T-helper 17 cell (primary cell): ENCODE measurements at regions not wholly inside any gene's neighbourhood (a gene's known extent, or its start where the extent isn't known, plus 50 kb on each side); places are given as distances from the start of the nearest gene placed in this dataset.

Experiments used
- ATAC-seq: fragments of 150-1000 bp; cut with Tn5 transposase; 2 replicates; pipeline ENCODE4 v1.10.0; 2021; ENCODE audit warnings: mild to moderate bottlenecking, moderate library complexity
- DNase-seq, 3 donors: peaks; one replicate each; pipeline versions ENCODE4 v3.0.0 to v3.0.0-alpha.2; 2020 to 2021
- H3K9me3 ChIP-seq: one replicate; pipeline ENCODE4 v1.7.0; 2013; ENCODE audit warnings: low read length, mild to moderate bottlenecking; ENCODE audit not compliant: control insufficient read depth, poor library complexity, severe bottlenecking
- H3K27ac Mint-ChIP-seq: one replicate; pipeline ENCODE4 v1.8.0; 2022; ENCODE audit warnings: mild to moderate bottlenecking, moderate library complexity, mixed read lengths
- H3K27me3 Mint-ChIP-seq: one replicate; pipeline ENCODE4 v1.8.0; 2022; ENCODE audit warnings: mixed read lengths
- H3K36me3 Mint-ChIP-seq: one replicate; pipeline ENCODE4 v1.8.0; 2022; ENCODE audit warnings: low read depth, mixed read lengths
- H3K4me1 Mint-ChIP-seq: one replicate; pipeline ENCODE4 v1.8.0; 2022; ENCODE audit warnings: mild to moderate bottlenecking, mixed read lengths
- H3K4me3 Mint-ChIP-seq: one replicate; pipeline ENCODE4 v1.8.0; 2022; ENCODE audit warnings: mild to moderate bottlenecking, moderate library complexity, mixed read lengths

DNA sequence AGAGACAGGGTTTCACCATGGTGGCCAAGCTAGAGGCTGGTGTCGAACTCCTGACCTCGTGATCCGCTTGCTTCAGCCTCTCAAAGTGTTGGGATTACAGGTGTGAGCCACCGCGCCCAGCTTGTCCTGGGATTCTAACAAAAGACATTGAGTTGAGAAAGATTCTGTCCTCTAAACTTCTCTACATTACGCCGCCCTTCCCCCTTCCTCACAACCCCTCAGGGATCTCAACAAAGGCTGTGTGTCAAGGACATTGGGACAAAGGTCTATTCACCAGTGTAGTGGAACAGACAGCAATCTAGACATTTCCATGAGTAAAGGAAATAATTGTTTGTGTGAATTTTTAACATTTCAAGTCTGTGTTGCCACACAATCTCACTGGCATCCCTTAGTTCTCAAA is 68.8 kb upstream of the KIF5B start:
- Mint-ChIP-seq H3K27me3 (peaks cover 6% of the 10 kb centered on the region), H3K4me1 (no peaks in the 10 kb centered on the region), H3K4me3 (no peak overlapping the region), H3K27ac (no peak overlapping the region), H3K36me3 (no peaks in the 10 kb centered on the region)
- DNase-seq (no peak), ATAC-seq (no peak)
- no peaks in the 10 kb centered on the region for H3K9me3 ChIP-seq

DNA sequence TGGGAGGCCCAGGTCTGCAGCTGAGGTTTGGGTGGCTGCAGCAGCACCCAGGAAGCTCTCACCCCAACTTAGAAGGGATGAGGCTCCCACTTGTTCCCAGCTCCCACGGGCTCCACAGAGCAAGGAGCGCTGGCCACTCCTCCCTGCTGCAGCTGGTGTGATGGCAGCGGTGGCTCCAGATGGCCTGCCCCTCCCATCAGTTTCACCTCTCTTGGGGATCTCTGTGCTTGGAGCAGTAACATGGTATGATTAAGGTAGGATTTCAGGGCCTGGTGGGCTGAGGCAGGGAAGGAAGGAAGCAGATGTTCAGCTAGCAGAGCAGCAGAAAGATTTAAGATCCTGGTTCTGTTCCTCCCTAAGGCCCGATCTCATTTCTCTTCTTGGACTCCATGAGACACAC is 66.8 kb upstream of the KIF5B start:
- H3K9me3 ChIP-seq = no peaks in the 10 kb centered on the region
- no peak overlapping the region for H3K4me3 Mint-ChIP-seq
- H3K36me3 Mint-ChIP-seq = no peaks in the 10 kb centered on the region
- DNase-seq (no peak), ATAC-seq (no peak)
- H3K4me1 Mint-ChIP-seq = no peaks in the 10 kb centered on the region
- no peak overlapping the region for H3K27ac Mint-ChIP-seq
- H3K27me3 Mint-ChIP-seq = peaks cover 11% of the 10 kb centered on the region

DNA sequence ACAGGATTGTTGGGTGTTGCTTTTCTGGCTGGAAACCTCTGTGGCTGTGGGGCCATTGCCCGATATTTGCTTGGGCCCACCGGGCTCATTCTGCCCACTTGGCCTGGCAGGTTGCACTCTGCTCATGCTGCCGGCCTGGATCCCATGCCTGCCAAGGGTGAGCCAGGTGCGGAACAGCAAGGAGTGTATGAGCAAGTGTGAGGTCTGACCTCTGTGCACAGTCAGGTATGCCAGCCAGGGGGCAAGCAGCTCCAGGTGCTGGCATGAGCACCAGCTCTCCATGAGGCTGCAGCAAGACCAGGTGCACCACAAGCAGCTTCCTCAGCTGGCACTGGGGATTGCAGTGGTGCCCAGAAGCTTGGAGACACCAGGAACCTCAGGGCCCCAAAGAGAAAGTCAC is 65.4 kb upstream of the KIF5B start:
- Mint-ChIP-seq H3K4me3 (no peak overlapping the region), H3K4me1 (no peaks in the 10 kb centered on the region), H3K36me3 (no peaks in the 10 kb centered on the region), H3K27ac (no peak overlapping the region), H3K27me3 (peaks cover 11% of the 10 kb centered on the region)
- ATAC-seq (no peak), DNase-seq (no peak)
- H3K9me3 ChIP-seq = no peaks in the 10 kb centered on the region

DNA sequence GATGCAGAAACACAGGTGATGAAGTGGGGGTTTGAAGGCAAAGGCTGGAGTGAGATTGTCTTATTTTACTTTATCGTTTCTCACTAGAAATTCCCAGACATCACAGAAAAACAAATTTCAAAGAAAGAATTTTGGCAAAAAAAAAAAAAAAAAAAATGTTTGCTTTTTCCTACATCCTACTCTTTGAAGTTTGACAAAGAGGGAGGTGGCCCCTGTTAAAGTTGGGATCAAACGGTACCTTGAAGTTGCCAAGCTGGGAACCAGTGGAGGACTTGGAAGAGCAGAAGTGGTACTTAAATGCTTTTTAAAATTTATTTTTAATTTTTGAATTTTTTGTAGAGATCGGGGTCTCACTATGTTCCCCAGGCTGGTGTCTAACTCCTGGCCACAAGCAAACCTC is 63.9 kb upstream of the KIF5B start:
- Mint-ChIP-seq H3K4me3 (no peak overlapping the region), H3K36me3 (no peaks in the 10 kb centered on the region), H3K27ac (no peak overlapping the region), H3K27me3 (peaks cover 9% of the 10 kb centered on the region), H3K4me1 (no peaks in the 10 kb centered on the region)
- ATAC-seq (no peak), DNase-seq (no peak)
- no peaks in the 10 kb centered on the region for H3K9me3 ChIP-seq

DNA sequence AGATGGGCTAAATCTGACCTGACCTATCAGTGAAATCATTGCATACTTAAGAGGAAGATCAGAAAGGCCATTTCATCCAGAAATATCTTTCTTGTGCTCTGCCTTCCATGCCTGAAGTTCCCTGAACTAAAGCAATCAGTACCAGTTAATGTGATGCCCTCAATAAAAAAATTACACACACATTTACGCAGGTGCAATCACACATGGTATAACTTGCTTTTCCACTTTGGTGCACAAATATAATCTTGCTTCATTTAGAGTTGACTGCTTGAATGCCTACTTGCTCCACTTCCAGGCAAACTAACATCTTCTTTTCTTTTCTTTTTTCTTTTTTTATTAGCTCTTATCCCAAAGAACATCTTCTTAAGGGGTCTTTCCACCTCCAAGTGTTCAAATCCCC is 58.3 kb upstream of the KIF5B start:
- no peaks in the 10 kb centered on the region for H3K4me1 Mint-ChIP-seq
- H3K27ac Mint-ChIP-seq = no peak overlapping the region

DNA sequence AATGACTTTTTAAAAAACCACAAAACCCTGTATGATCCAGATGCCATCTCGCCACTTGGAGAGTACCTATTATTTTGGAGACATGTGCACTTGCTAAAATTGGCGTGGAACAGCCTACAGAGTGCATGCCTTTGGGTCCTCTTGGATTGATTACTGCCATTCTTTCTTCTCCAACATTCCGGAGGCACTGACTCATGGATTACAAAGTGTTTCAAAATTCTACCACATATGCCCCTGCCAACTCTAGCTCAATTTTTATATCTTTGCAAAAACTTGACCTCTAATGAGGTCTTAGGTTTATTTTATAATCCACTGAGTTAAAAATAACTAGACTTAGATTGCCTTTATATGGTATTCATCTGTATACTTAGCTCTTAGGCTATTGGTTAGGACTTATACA is 55.8 kb upstream of the KIF5B start:
- Mint-ChIP-seq H3K4me3 (no peak overlapping the region), H3K4me1 (no peaks in the 10 kb centered on the region), H3K27ac (no peak overlapping the region), H3K36me3 (peaks cover 2% of the 10 kb centered on the region), H3K27me3 (peaks cover 10% of the 10 kb centered on the region)
- DNase-seq (no peak), ATAC-seq (no peak)
- no peaks in the 10 kb centered on the region for H3K9me3 ChIP-seq

More for the DNA sequence above, 58.3 kb upstream of the KIF5B start:
- Mint-ChIP-seq H3K36me3 (no peaks in the 10 kb centered on the region), H3K4me3 (no peak overlapping the region), H3K27me3 (peaks cover 10% of the 10 kb centered on the region)
- ATAC-seq = no peak
- no peak for DNase-seq
- H3K9me3 ChIP-seq = no peaks in the 10 kb centered on the region

DNA sequence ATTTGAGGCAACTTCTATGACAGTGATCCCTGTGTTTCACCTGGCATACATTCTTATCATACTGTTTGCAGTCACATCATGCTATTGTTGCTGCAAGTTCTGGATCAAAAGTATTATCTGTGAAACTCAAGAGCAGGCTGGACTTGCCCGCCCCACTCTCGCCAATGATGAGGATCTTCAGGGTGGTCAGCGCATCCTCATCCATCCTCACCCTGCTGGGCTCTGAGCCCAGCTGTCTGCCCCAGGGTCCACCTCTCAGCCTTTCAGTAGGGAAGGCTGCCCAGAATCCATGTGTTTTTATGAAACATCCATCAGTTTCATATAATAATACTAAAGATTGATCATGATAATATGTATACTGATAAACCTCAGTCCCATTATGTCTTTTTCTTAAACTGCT is 55.4 kb upstream of the KIF5B start:
- no peak for ATAC-seq
- DNase-seq = no peak
- Mint-ChIP-seq H3K27me3 (peaks cover 10% of the 10 kb centered on the region), H3K4me3 (no peak overlapping the region), H3K4me1 (no peaks in the 10 kb centered on the region), H3K27ac (no peak overlapping the region), H3K36me3 (peaks cover 2% of the 10 kb centered on the region)
- no peaks in the 10 kb centered on the region for H3K9me3 ChIP-seq

DNA sequence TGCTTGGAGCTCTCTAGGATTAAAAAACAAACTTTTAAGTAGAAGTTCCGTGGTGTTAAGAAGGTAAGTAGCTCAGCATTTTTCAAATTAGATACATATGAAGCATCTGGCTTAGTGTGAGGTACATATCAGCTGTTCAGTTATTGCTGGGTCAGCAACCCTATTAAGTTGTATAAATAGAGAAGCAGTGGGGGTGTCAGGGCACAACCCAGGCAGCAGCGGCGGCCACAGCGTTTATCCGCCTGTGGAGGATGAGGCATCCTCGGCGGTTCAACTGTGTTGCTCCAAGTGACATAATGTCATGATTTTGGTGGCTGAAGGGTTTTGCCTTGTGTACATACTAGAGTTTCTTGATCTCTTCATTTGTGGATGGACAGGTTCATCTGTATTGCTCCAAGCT is 54.6 kb upstream of the KIF5B start:
- Mint-ChIP-seq H3K27me3 (peaks cover 13% of the 10 kb centered on the region), H3K27ac (no peak overlapping the region), H3K4me1 (no peaks in the 10 kb centered on the region), H3K4me3 (no peak overlapping the region), H3K36me3 (peaks cover 2% of the 10 kb centered on the region)
- DNase-seq = no peak
- H3K9me3 ChIP-seq = no peaks in the 10 kb centered on the region
- ATAC-seq = no peak

DNA sequence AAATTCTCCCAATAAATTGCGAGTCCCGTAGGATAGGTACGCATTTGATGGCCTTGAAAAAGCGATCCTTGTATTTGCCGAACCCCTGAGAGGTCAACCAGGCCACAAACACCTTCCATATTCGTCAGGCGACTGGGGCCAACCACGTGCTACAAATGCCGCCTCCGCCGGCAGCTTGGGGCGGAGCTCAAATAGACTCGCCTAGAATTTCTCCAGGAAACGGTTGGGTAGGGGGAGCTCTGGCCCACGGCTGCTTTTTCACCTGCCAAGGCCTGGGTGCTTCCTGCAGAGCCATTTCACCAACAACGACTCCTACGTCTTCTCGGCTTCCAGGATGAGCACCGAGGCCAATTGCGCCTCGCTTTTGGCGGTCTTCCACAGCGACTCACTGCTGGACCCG is 53.4 kb upstream of the KIF5B start:
- ATAC-seq (no peak), DNase-seq (no peak)
- peaks cover 2% of the 10 kb centered on the region for H3K36me3 Mint-ChIP-seq
- peaks cover 24% of the 10 kb centered on the region for H3K27me3 Mint-ChIP-seq
- H3K27ac Mint-ChIP-seq = no peak overlapping the region
- no peak overlapping the region for H3K4me3 Mint-ChIP-seq
- no peaks in the 10 kb centered on the region for H3K4me1 Mint-ChIP-seq
- H3K9me3 ChIP-seq = no peaks in the 10 kb centered on the region
